B cell (primary cell): ENCODE measurements at regions not wholly inside any gene's neighbourhood (a gene's known extent, or its start where the extent isn't known, plus 50 kb on each side); places are given as distances from the start of the nearest gene placed in this dataset.

Experiments
- EZH2 ChIP-seq: IDR thresholded peaks from 2 replicates; pipeline ENCODE4 v1.6.1; 2012; ENCODE audit warnings: borderline replicate concordance, low read depth, mild to moderate bottlenecking, moderate library complexity, low read length; ENCODE audit not compliant: insufficient read depth, poor library complexity, severe bottlenecking
- TF ChIP-seq, protein P1 (sequence below): fragments of 200-600 bp; IDR thresholded peaks from one replicate; pipeline ENCODE4 v1.8.0; 2022; ENCODE audit warnings: antibody characterized with exemption, mild to moderate bottlenecking

DNA sequence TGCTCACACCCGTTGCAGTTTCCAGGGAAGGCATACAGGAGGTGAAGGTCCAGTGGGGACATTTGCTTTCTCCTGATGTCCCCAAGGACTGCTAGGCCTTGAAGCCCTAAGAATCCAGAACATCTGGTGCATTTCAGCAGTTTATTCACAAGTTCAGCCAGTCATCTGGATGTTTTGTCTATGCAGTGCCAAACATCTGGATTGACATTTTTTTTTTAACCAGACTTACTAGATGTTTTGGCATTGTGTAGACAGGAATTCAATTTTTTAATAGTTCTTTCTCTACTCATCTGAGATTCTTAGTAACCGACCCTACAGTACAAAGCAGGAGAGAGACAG, 256.2 kb downstream of the CLIC5 start:
- TF ChIP-seq, protein P1, sequence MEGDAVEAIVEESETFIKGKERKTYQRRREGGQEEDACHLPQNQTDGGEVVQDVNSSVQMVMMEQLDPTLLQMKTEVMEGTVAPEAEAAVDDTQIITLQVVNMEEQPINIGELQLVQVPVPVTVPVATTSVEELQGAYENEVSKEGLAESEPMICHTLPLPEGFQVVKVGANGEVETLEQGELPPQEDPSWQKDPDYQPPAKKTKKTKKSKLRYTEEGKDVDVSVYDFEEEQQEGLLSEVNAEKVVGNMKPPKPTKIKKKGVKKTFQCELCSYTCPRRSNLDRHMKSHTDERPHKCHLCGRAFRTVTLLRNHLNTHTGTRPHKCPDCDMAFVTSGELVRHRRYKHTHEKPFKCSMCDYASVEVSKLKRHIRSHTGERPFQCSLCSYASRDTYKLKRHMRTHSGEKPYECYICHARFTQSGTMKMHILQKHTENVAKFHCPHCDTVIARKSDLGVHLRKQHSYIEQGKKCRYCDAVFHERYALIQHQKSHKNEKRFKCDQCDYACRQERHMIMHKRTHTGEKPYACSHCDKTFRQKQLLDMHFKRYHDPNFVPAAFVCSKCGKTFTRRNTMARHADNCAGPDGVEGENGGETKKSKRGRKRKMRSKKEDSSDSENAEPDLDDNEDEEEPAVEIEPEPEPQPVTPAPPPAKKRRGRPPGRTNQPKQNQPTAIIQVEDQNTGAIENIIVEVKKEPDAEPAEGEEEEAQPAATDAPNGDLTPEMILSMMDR: no peak
- no peak for TF ChIP-seq EZH2
